BE2C (cell line): ENCODE measurements at regions not wholly inside any gene's neighbourhood (a gene's known extent, or its start where the extent isn't known, plus 50 kb on each side); places are given as distances from the start of the nearest gene placed in this dataset.
"Not testable (repeated sequence)": the region's sequence is repeated elsewhere in the genome, so short reads cannot be mapped to it uniquely, and the experiment has no call there.

Experiments
- DNase-seq: peaks from one replicate; pipeline ENCODE4 v3.0.0-alpha.2; 2020
- H3K27me3 ChIP-seq: fragments of 250-450 bp; sonication (Bioruptor Pico); 2 replicates; pipeline ENCODE4 v1.5.1; 2020; ENCODE audit warnings: mild to moderate bottlenecking
- H3K36me3 ChIP-seq: fragments of 250-450 bp; sonication (Bioruptor Pico); 2 replicates; pipeline ENCODE4 v1.5.1; 2020; ENCODE audit warnings: mild to moderate bottlenecking
- H3K4me1 ChIP-seq: fragments of 250-450 bp; sonication (Bioruptor Pico); 2 replicates; pipeline ENCODE4 v1.5.1; 2020
- H3K4me3 ChIP-seq: 2 replicates; pipeline ENCODE4 v1.5.1; 2011; ENCODE audit warnings: low read depth, low read length
- H3K9me3 ChIP-seq: fragments of 250-450 bp; sonication (Bioruptor Pico); 2 replicates; pipeline ENCODE4 v1.5.1; 2020
- TF ChIP-seq, protein P1 (sequence below): IDR thresholded peaks from 2 replicates; pipeline ENCODE4 v1.5.1; 2012; ENCODE audit warnings: mild to moderate bottlenecking, low read depth, low read length

DNA sequence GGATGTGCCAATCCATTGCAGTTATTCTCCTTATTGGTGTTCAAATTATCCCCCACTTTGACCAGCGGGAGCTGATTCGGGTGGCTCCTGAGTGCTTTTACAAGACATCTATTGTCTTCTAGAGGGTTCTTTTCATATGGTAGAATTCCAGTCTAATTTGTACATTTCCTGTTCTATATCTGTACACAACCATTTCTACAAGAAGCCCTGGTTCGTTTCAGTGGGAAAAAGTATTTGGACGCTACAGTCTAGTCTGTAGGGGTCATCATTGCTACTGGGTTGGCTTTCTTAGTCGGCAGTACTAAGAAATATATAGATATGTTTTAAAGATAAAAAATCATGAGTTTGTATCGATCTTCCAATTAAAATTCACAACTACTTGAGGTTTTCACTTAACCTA, 262.6 kb downstream of the MAP2K6 start:
- no peak for DNase-seq
- Histone ChIP-seq H3K36me3 (no peaks in the 10 kb centered on the region), H3K27me3 (no peaks in the 10 kb centered on the region), H3K9me3 (no peaks in the 10 kb centered on the region), H3K4me1 (no peaks in the 10 kb centered on the region), H3K4me3 (no peak overlapping the region)
- TF ChIP-seq, protein P1, sequence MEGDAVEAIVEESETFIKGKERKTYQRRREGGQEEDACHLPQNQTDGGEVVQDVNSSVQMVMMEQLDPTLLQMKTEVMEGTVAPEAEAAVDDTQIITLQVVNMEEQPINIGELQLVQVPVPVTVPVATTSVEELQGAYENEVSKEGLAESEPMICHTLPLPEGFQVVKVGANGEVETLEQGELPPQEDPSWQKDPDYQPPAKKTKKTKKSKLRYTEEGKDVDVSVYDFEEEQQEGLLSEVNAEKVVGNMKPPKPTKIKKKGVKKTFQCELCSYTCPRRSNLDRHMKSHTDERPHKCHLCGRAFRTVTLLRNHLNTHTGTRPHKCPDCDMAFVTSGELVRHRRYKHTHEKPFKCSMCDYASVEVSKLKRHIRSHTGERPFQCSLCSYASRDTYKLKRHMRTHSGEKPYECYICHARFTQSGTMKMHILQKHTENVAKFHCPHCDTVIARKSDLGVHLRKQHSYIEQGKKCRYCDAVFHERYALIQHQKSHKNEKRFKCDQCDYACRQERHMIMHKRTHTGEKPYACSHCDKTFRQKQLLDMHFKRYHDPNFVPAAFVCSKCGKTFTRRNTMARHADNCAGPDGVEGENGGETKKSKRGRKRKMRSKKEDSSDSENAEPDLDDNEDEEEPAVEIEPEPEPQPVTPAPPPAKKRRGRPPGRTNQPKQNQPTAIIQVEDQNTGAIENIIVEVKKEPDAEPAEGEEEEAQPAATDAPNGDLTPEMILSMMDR: no peak

DNA sequence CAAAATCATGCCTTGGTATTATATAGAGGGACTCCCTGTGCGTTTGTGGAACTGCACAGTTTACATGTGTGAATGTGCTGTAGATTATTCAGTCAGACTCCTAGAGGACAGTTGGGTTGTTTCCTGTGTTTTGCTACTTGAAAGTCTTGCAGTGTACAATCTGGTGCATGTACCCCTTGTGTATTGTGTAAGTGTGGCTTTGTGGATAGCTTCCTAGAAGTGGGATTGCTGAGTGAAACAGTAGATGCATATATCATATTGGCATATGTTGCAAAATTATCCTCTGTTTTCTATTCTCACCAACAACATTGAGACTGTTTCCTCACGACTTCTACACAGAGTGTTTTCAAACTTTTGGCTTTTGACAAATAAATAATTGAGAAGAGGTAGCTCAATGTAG, 263.7 kb downstream of the MAP2K6 start:
- Histone ChIP-seq H3K36me3 (no peaks in the 10 kb centered on the region), H3K27me3 (no peaks in the 10 kb centered on the region), H3K4me1 (no peaks in the 10 kb centered on the region), H3K4me3 (no peak overlapping the region), H3K9me3 (no peaks in the 10 kb centered on the region)
- no peak for DNase-seq
- TF ChIP-seq, protein P1: no peak

DNA sequence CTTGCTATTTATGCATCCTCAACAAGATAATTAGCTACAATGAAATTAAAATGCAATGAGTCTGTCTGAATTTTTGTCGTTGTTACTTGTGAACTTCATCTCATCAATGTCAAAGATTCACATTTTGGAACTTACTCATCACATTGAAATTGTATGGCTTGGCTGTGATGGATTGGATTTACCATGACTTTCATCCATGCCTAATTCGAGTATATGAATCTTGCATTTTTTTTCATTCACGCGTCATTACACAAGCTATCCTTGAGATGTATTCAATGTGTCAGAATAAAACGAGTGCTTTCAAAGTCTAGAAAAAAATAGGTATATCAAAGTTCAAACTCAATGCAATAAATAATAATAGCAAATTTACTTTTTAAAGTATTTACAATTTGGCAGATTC, 265.3 kb downstream of the MAP2K6 start:
- Histone ChIP-seq H3K4me1 (no peaks in the 10 kb centered on the region), H3K36me3 (no peaks in the 10 kb centered on the region), H3K27me3 (no peaks in the 10 kb centered on the region), H3K4me3 (no peak overlapping the region), H3K9me3 (no peaks in the 10 kb centered on the region)
- TF ChIP-seq, protein P1: no peak
- DNase-seq: no peak

DNA sequence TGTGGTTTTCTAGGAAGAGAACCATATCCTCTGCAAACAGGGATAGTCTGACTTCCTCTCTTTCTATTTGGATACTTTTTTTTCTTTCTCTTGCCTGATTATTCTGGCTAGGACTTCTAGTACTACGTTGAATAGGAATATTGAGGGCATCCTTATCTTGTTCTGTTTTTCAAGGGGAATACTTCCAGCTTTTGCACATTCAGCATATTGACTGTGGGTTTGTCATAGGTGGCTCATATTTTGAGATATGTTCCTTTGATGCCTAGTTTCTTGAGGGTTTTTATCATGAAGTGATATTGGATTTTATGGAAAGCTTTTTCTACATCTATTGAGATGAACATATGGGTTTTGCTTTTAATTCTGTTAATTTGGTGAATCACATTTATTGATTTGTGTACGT, 269.8 kb downstream of the MAP2K6 start:
- no peaks in the 10 kb centered on the region for H3K36me3 ChIP-seq
- no peaks in the 10 kb centered on the region for H3K4me1 ChIP-seq
- no peak overlapping the region for H3K4me3 ChIP-seq
- no peaks in the 10 kb centered on the region for H3K9me3 ChIP-seq
- TF ChIP-seq, protein P1: no peak
- no peak for DNase-seq
- no peaks in the 10 kb centered on the region for H3K27me3 ChIP-seq

DNA sequence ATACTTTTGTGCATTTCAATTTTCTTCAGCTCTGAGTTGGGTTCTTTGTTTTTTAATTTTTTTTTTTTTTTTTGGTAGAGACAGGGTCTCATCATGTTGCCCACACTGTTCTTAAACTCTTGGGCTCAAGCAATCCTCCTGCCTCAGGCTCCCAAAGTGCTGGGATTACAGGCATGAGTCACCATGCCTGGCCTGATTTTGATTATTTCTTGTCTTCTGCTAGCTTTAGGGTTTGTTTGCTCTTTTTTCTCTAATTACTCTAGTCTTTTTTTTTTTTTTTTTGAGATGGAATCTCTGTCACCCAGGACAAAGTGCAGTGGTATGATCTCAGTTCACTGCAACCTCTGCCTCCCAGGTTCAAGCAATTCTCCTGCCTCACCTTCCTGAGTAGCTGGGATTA, 270.7 kb downstream of the MAP2K6 start:
- not testable (repeated sequence) for H3K36me3 ChIP-seq, DNase-seq, H3K9me3 ChIP-seq, H3K27me3 ChIP-seq, H3K4me1 ChIP-seq, H3K4me3 ChIP-seq

DNA sequence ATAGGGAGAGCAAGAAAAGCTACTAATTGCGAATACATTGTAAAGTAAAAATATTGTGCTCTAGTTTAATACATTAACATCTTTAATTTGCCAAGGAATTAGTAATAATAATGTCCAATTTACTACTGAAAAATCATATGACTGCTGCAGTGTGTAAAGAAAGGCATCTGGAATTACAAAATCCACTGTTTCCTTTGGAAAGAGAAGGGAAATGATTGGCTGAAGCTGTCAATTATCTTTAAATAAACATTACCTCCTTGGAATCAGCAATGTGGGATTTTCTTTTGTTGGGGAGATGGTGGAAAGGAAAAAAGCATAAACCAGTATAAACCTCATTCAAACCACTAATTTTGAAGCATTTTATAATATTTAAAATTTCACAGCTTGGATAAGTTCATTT, 276.0 kb downstream of the MAP2K6 start:
- no peaks in the 10 kb centered on the region for H3K4me1 ChIP-seq
- no peaks in the 10 kb centered on the region for H3K9me3 ChIP-seq
- TF ChIP-seq, protein P1: no peak
- H3K36me3 ChIP-seq: no peaks in the 10 kb centered on the region
- H3K27me3 ChIP-seq: no peaks in the 10 kb centered on the region
- no peak for DNase-seq
- no peak overlapping the region for H3K4me3 ChIP-seq

DNA sequence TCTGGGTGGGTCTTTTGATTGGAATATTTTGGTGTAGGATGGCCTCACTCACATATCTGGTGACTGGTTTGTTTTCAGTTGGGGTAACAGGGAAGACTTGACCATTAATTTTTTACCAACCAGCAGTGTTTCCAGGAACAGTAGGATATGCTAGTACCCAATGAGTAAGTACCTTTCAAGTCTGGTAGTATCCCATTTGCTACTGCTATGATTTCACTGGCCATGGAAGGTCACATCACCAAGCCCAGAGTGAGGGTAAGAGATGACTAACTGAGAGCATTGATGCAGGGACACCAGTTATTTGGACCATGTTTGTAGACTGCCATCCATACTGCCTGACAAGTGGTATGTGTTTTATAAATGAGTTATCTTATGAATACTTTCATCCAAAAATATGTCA, 277.7 kb downstream of the MAP2K6 start:
- DNase-seq: no peak
- Histone ChIP-seq H3K4me1 (no peaks in the 10 kb centered on the region), H3K4me3 (no peak overlapping the region), H3K27me3 (no peaks in the 10 kb centered on the region), H3K9me3 (no peaks in the 10 kb centered on the region), H3K36me3 (no peaks in the 10 kb centered on the region)
- TF ChIP-seq, protein P1: no peak
